Cardiac fibroblast (primary cell): ENCODE measurements at regions not wholly inside any gene's neighbourhood (a gene's known extent, or its start where the extent isn't known, plus 50 kb on each side); places are given as distances from the start of the nearest gene placed in this dataset.
A peak's percentile ranks its signal among the peaks of the same experiment; 100 is the strongest.

Source experiments
- DNase-seq, 2 donors: peaks; one replicate each; pipeline versions ENCODE4 v3.0.0 to v3.0.0-alpha.2; 2010; ENCODE audit warnings: low read depth in 2 of 2
- H3K4me3 ChIP-seq, 2 donors: replicated peaks in 1 of 2; 1 replicate in 1 of 2; 2 replicates in 1 of 2; pipeline ENCODE4 v1.5.1; 2011; ENCODE audit warnings: low read depth in 2 of 2, low read length in 2 of 2, mild to moderate bottlenecking in 2 of 2, moderate library complexity in 1 of 2
- TF ChIP-seq, protein P1 (sequence below): IDR thresholded peaks from one replicate; pipeline ENCODE4 v1.5.1; 2011; ENCODE audit warnings: low read depth, mild to moderate bottlenecking, low read length, inconsistent platforms

DNA sequence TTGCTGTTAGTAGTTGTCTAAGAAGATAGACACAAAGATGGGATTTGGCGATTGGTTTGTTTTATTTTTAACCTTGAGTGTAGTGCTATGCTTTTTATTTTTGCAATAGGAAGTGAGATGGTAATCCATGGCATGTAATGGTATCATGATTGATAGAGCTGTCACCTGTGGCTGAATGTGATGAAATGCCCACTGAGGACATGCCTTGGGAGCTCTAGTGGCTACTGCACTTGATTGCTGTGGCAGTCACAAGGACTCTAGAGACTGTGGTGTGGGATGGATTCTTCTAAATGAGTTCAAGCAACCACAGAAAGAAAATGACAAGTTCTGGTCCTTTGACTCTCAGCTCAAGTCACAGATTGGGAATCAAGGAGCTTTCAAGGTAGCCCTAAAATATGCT, 139.4 kb downstream of the CYRIA start:
- TF ChIP-seq, protein P1, sequence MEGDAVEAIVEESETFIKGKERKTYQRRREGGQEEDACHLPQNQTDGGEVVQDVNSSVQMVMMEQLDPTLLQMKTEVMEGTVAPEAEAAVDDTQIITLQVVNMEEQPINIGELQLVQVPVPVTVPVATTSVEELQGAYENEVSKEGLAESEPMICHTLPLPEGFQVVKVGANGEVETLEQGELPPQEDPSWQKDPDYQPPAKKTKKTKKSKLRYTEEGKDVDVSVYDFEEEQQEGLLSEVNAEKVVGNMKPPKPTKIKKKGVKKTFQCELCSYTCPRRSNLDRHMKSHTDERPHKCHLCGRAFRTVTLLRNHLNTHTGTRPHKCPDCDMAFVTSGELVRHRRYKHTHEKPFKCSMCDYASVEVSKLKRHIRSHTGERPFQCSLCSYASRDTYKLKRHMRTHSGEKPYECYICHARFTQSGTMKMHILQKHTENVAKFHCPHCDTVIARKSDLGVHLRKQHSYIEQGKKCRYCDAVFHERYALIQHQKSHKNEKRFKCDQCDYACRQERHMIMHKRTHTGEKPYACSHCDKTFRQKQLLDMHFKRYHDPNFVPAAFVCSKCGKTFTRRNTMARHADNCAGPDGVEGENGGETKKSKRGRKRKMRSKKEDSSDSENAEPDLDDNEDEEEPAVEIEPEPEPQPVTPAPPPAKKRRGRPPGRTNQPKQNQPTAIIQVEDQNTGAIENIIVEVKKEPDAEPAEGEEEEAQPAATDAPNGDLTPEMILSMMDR = no peak
- no peak overlapping the region for H3K4me3 ChIP-seq
- no peak for DNase-seq

- no peak overlapping the region for H3K4me3 ChIP-seq
- TF ChIP-seq, protein P1 = peak; percentile 42
- DNase-seq = peak; percentile 2 to 14
Observed at GRCh38 chr2:16525265-16525887, 140.3 kb downstream of the CYRIA start.

GRCh38 chr2:16523711-16524110, 141.9 kb downstream of the CYRIA start:
- H3K4me3 ChIP-seq = no peak overlapping the region
- TF ChIP-seq, protein P1 = no peak
- DNase-seq = no peak

DNA sequence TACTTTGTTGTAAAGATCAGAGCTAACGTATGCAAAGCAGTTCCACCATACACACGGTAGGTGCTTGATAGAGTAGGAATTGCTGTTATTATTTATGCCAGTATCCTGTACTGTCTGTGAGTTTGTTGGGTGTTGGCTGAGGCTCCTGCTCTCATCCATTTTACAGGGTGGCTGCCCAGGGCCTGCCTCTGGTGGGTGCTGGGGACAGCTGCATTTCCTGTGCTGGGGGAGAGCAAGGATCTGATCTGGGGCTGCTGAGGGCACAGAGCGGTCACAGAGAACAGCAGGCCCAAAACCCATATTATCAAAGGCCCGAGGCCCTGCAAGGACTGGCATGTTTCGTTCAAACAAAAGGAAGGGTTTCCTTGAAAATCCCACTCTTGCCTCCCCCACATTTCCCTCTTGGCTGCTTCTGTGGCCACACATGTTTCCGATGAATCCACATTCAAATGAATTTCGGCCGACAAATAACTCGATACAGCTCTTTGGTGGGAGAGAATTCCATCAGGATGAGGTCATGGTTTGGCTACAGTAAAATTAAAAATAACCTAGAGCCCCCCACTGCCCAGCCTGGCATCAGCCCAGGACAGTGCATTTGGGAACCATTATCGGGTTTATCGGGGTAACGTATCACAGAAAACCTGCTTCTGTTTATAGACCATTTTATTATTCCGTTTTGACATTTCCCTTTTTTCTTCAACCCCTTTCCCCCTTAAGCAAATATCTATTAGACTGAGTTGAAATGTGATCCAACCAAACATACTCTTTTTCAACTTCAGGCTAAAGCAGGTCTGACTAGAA, 143.4 kb downstream of the CYRIA start:
- no peak for DNase-seq
- TF ChIP-seq, protein P1 = no peak
- H3K4me3 ChIP-seq = no peak overlapping the region

- no peak overlapping the region for H3K4me3 ChIP-seq
- TF ChIP-seq, protein P1 = no peak
- no peak for DNase-seq
Observed at GRCh38 chr2:16520891-16521290, 144.7 kb downstream of the CYRIA start.

DNA sequence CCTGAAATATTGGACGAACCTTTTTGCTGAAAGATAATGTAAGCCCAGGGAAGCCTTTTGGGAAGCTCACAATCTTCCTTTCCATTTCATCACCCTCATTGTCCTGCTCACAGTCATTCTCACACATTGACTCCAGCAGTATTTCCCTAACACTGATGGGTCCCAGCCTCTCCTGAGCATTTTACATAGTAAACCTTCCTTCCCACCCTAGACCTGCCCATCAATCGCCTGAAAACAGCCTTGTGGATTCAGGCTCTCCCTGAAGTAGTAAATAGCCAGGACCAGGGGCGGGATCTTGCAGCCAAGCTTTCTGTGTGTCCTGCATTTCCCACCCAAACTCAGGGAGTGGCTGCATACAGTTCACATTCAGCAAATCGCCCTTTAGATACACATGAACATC, 149.9 kb downstream of the CYRIA start:
- TF ChIP-seq, protein P1 = no peak
- DNase-seq = no peak
- no peak overlapping the region for H3K4me3 ChIP-seq
